ENCODE measurements at regions not wholly inside any gene's neighbourhood (a gene's known extent, or its start where the extent isn't known, plus 50 kb on each side); places are given as distances from the start of the nearest gene placed in this dataset.
"Not testable (repeated sequence)": the region's sequence is repeated elsewhere in the genome, so short reads cannot be mapped to it uniquely, and the experiment has no call there.

- intact Hi-C loops (cut with micrococcal nuclease); H3K4ac ChIP-seq (ENCODE audit: low read depth, low read length); H2BK20ac ChIP-seq (ENCODE audit: low read depth, low read length); H3K4me3 ChIP-seq (ENCODE audit: insufficient read depth, low read depth, low read length); H3K14ac ChIP-seq (replicated peaks; ENCODE audit: low read depth, low read length); H3K18ac ChIP-seq (ENCODE audit: low read depth, low read length); H3K27me3 ChIP-seq (ENCODE audit: control insufficient read depth, insufficient read depth, low read length); H3K27ac ChIP-seq (ENCODE audit: insufficient read depth, low read length); H2AK5ac ChIP-seq (ENCODE audit: low read depth, low read length); H3K4me2 ChIP-seq (ENCODE audit: low read depth, low read length); H4K20me1 ChIP-seq (ENCODE audit: insufficient read depth, low read length); H2BK5ac ChIP-seq (ENCODE audit: low read depth, low read length, poor library complexity, severe bottlenecking); H4K91ac ChIP-seq (ENCODE audit: insufficient read depth, low read depth, low read length); H4K5ac ChIP-seq (ENCODE audit: low read depth, low read length); DNase-seq; H4K8ac ChIP-seq (ENCODE audit: low read depth in 2 of 2, low read length in 2 of 2); H3K4me1 ChIP-seq (ENCODE audit: control insufficient read depth, insufficient read depth, low read length); H3K79me1 ChIP-seq (ENCODE audit: low read depth in 1 of 2, low read length in 2 of 2); in situ Hi-C loops (cut with MboI; ENCODE audit: low sequenced_read_pairs); H3K9me3 ChIP-seq (ENCODE audit: control insufficient read depth, insufficient read depth, low read length); POLR2A ChIA-PET (ENCODE audit: unreplicated experiment); CTCF ChIA-PET; H2BK15ac ChIP-seq (ENCODE audit: low read depth, low read length); H3K56ac ChIP-seq (ENCODE audit: extremely low read depth, insufficient read depth, low read length); H2AFZ ChIP-seq (replicated peaks; ENCODE audit: low read length, poor library complexity); H3K9me1 ChIP-seq (ENCODE audit: insufficient read depth, low read length); ATAC-seq (ENCODE audit: low read depth); dilution Hi-C loops (cut with HindIII; ENCODE audit: low sequenced_read_pairs, unreplicated experiment); H3K9ac ChIP-seq (ENCODE audit: low read depth, low read length); H2AK9ac ChIP-seq (replicated peaks; ENCODE audit: low read depth, low read length, poor library complexity); H3K23ac ChIP-seq (ENCODE audit: low read depth, low read length); H3K36me3 ChIP-seq (ENCODE audit: control insufficient read depth, insufficient read depth, low read length); H2BK120ac ChIP-seq (ENCODE audit: low read depth, low read length); BruUV-seq (replicated peaks): not testable (repeated sequence)
- whole genome bisulfite sequencing, 2 experiments (ENCODE audit: extremely low coverage in 2 of 2, insufficient read length in 1 of 2), result no CpG with 5 or more reads among the region's 7 CpGs
Measured at GRCh38 chr11:81187033-81187432, 1546.6 kb downstream of the FAM181B start.
